Activated CD4-positive, CD25-positive, alpha-beta regulatory T cell treated with anti-CD3 and anti-CD28 coated beads, Interleukin-2, amount 50 U/mL, for 72 hours (primary cell): ENCODE measurements at regions not wholly inside any gene's neighbourhood (a gene's known extent, or its start where the extent isn't known, plus 50 kb on each side); places are given as distances from the start of the nearest gene placed in this dataset.

Experiments used
- DNase-seq: peaks from one replicate; pipeline ENCODE4 v3.0.0; 2021

- no peak for DNase-seq
These were observed 380.6 kb upstream of the DCN start for GRCh38 chr12:91563011-91563765.

GRCh38 chr12:91562476-91562875 lies 379.9 kb upstream of the DCN start:
- no peak for DNase-seq

- DNase-seq: no peak
These were observed 379.3 kb upstream of the DCN start for GRCh38 chr12:91561958-91562325.

- no peak for DNase-seq
These were observed 378.8 kb upstream of the DCN start for GRCh38 chr12:91561301-91561957.

- DNase-seq: no peak
These were observed 374.3 kb upstream of the DCN start for GRCh38 chr12:91556909-91557308.

GRCh38 chr12:91555436-91556415 lies 373.1 kb upstream of the DCN start:
- no peak for DNase-seq

- DNase-seq: no peak
These were observed 369.3 kb upstream of the DCN start for GRCh38 chr12:91551927-91552326.

GRCh38 chr12:91551242-91551641 lies 368.6 kb upstream of the DCN start:
- DNase-seq: no peak

GRCh38 chr12:91542666-91543065 lies 360.0 kb upstream of the DCN start:
- DNase-seq: no peak

- no peak for DNase-seq
These were observed 359.4 kb upstream of the DCN start for GRCh38 chr12:91542067-91542466.

- no peak for DNase-seq
These were observed 355.8 kb upstream of the DCN start for GRCh38 chr12:91538418-91538817.

- DNase-seq: no peak
These were observed 350.7 kb upstream of the DCN start for GRCh38 chr12:91533366-91533765.

- no peak for DNase-seq
These were observed 347.2 kb upstream of the DCN start for GRCh38 chr12:91529829-91530228.

GRCh38 chr12:91523831-91524230 lies 341.2 kb upstream of the DCN start:
- DNase-seq: no peak

GRCh38 chr12:91516695-91517047 lies 334.1 kb upstream of the DCN start:
- no peak for DNase-seq

GRCh38 chr12:91515944-91516694 lies 333.5 kb upstream of the DCN start:
- no peak for DNase-seq

- DNase-seq: no peak
These were observed 330.7 kb upstream of the DCN start for GRCh38 chr12:91513313-91513712.

- DNase-seq: no peak
These were observed 329.3 kb upstream of the DCN start for GRCh38 chr12:91511795-91512420.

GRCh38 chr12:91507754-91508153 lies 325.1 kb upstream of the DCN start:
- DNase-seq: no peak

- DNase-seq: no peak
These were observed 323.8 kb upstream of the DCN start for GRCh38 chr12:91506452-91506851.

- DNase-seq: no peak
These were observed 322.4 kb upstream of the DCN start for GRCh38 chr12:91505006-91505405.

GRCh38 chr12:91502208-91502607 lies 319.6 kb upstream of the DCN start:
- DNase-seq: no peak
